IMR-90 (cell line): ENCODE measurements at regions not wholly inside any gene's neighbourhood (a gene's known extent, or its start where the extent isn't known, plus 50 kb on each side); places are given as distances from the start of the nearest gene placed in this dataset.

Experiments used
- ATAC-seq: fragments of 200-7000 bp; cut with Tn5 transposase; 2 replicates; pipeline ENCODE4 v1.9.1; 2020; ENCODE audit warnings: low read depth, mild to moderate bottlenecking, moderate library complexity
- BruUV-seq: library from RNA; stranded (reverse); fragments of 400-500 nt; replicated peaks from 2 replicates; lab custom pipeline; 2021; lab: Mats Ljungman, UMichigan
- CTCF ChIA-PET: fragments of 300-600 bp; formaldehyde crosslinking; extraction: SDS; loops from one replicate; lab custom pipeline; 2021; ENCODE audit warnings: antibody characterized with exemption; lab: Yijun Ruan, JAX
- POLR2A ChIA-PET: fragments of 300-600 bp; sonication (Branson Sonifier 250); formaldehyde crosslinking; loops from one replicate; lab custom pipeline; 2022; ENCODE audit warnings: antibody characterized with exemption; ENCODE audit not compliant: unreplicated experiment; lab: Charles Lee
- DNase-seq: peaks from one replicate; pipeline ENCODE4 v3.0.0; 2013
- H2AFZ ChIP-seq: replicated peaks from 2 replicates; pipeline ENCODE3; 2013; ENCODE audit warnings: low read length, mild to moderate bottlenecking; ENCODE audit not compliant: poor library complexity
- H2AK5ac ChIP-seq: 2 replicates; pipeline ENCODE4 v1.6.1; 2013; ENCODE audit warnings: low read depth, low read length, inconsistent platforms
- H2AK9ac ChIP-seq: replicated peaks from 2 replicates; pipeline ENCODE3; 2013; ENCODE audit warnings: mild to moderate bottlenecking, low read depth, low read length, moderate library complexity; ENCODE audit not compliant: poor library complexity
- H2BK120ac ChIP-seq: 2 replicates; pipeline ENCODE4 v1.6.1; 2013; ENCODE audit warnings: low read depth, low read length, inconsistent platforms
- H2BK15ac ChIP-seq: 3 replicates; pipeline ENCODE4 v1.6.1; 2013; ENCODE audit warnings: low read depth, low read length, inconsistent platforms
- H2BK20ac ChIP-seq: 2 replicates; pipeline ENCODE4 v1.6.1; 2013; ENCODE audit warnings: low read depth, mild to moderate bottlenecking, inconsistent platforms, low read length, moderate library complexity
- H2BK5ac ChIP-seq: 2 replicates; pipeline ENCODE4 v1.6.1; 2013; ENCODE audit warnings: mild to moderate bottlenecking, low read depth, low read length, inconsistent platforms; ENCODE audit not compliant: poor library complexity, severe bottlenecking
- H3K14ac ChIP-seq: replicated peaks from 2 replicates; pipeline ENCODE4 v1.6.1; 2013; ENCODE audit warnings: low read depth, low read length, inconsistent platforms
- H3K18ac ChIP-seq: 2 replicates; pipeline ENCODE4 v1.6.1; 2013; ENCODE audit warnings: low read depth, low read length, control low read depth
- H3K23ac ChIP-seq: 2 replicates; pipeline ENCODE4 v1.6.1; 2013; ENCODE audit warnings: low read depth, low read length, inconsistent platforms
- H3K27ac ChIP-seq: 2 replicates; pipeline ENCODE4 v1.5.1; 2013; ENCODE audit warnings: mild to moderate bottlenecking, control low read depth, low read length; ENCODE audit not compliant: insufficient read depth
- H3K27me3 ChIP-seq: 2 replicates; pipeline ENCODE4 v1.6.1; 2013; ENCODE audit warnings: low read length; ENCODE audit not compliant: control insufficient read depth, insufficient read depth
- H3K36me3 ChIP-seq: 2 replicates; pipeline ENCODE4 v1.6.1; 2013; ENCODE audit warnings: low read length, mixed read lengths; ENCODE audit not compliant: control insufficient read depth, insufficient read depth
- H3K4ac ChIP-seq: 2 replicates; pipeline ENCODE4 v1.6.1; 2013; ENCODE audit warnings: low read depth, low read length, inconsistent platforms
- H3K4me1 ChIP-seq: 2 replicates; pipeline ENCODE4 v1.6.1; 2013; ENCODE audit warnings: low read length, mixed read lengths; ENCODE audit not compliant: control insufficient read depth, insufficient read depth
- H3K4me2 ChIP-seq: 2 replicates; pipeline ENCODE4 v1.6.1; 2013; ENCODE audit warnings: low read depth, mild to moderate bottlenecking, control low read depth, low read length, moderate library complexity
- H3K4me3 ChIP-seq: 2 replicates; pipeline ENCODE4 v1.5.1; 2013; ENCODE audit warnings: low read depth, mild to moderate bottlenecking, control low read depth, low read length, moderate library complexity; ENCODE audit not compliant: insufficient read depth
- H3K56ac ChIP-seq: 2 replicates; pipeline ENCODE4 v1.6.1; 2013; ENCODE audit warnings: low read length, inconsistent platforms; ENCODE audit not compliant: insufficient read depth; ENCODE audit errors: extremely low read depth
- H3K79me1 ChIP-seq, 2 experiments: 2 replicates each; pipeline ENCODE4 v1.6.1; 2013; ENCODE audit warnings: low read length in 2 of 2, inconsistent platforms in 1 of 2, low read depth in 1 of 2
- H3K9ac ChIP-seq: 2 replicates; pipeline ENCODE4 v1.6.1; 2013; ENCODE audit warnings: low read depth, low read length, control low read depth
- H3K9me1 ChIP-seq: 2 replicates; pipeline ENCODE4 v1.6.1; 2013; ENCODE audit warnings: low read length, inconsistent platforms; ENCODE audit not compliant: insufficient read depth
- H3K9me3 ChIP-seq: 2 replicates; pipeline ENCODE4 v1.6.1; 2013; ENCODE audit warnings: low read length; ENCODE audit not compliant: control insufficient read depth, insufficient read depth
- H4K20me1 ChIP-seq: 2 replicates; pipeline ENCODE4 v1.6.1; 2013; ENCODE audit warnings: low read length, inconsistent platforms; ENCODE audit not compliant: insufficient read depth
- H4K5ac ChIP-seq: 2 replicates; pipeline ENCODE4 v1.6.1; 2013; ENCODE audit warnings: mild to moderate bottlenecking, low read depth, low read length, control low read depth
- H4K8ac ChIP-seq, 2 experiments: 2 replicates each; pipeline ENCODE4 v1.6.1; 2013; ENCODE audit warnings: low read depth in 2 of 2, low read length in 2 of 2, control low read depth in 1 of 2, inconsistent platforms in 1 of 2
- H4K91ac ChIP-seq: 2 replicates; pipeline ENCODE4 v1.6.1; 2013; ENCODE audit warnings: low read depth, low read length, inconsistent platforms; ENCODE audit not compliant: insufficient read depth
- MAFK ChIP-seq: IDR thresholded peaks from 2 replicates; pipeline ENCODE4 v1.6.1; 2012; ENCODE audit warnings: low read depth, low read length, improper control_type of control experiment
- MAZ ChIP-seq: IDR thresholded peaks from 2 replicates; pipeline ENCODE4 v1.6.1; 2012; ENCODE audit warnings: low read depth, mild to moderate bottlenecking, low read length, improper control_type of control experiment, moderate library complexity, borderline replicate concordance
- POLR2A ChIP-seq: IDR thresholded peaks from 2 replicates; pipeline ENCODE4 v1.6.1; 2012; ENCODE audit warnings: mild to moderate bottlenecking, low read depth, low read length
- RCOR1 ChIP-seq: IDR thresholded peaks from 2 replicates; pipeline ENCODE4 v1.6.1; 2012; ENCODE audit warnings: mild to moderate bottlenecking, low read length, improper control_type of control experiment; ENCODE audit not compliant: insufficient replicate concordance
- WGBS, 2 experiments: methylation state at CpG; one replicate each; pipeline versions ENCODE4 v1.1.5 to v1.1.7; 2013; ENCODE audit warnings: missing lambda C conversion rate in 2 of 2; ENCODE audit not compliant: insufficient read length in 1 of 2; ENCODE audit errors: extremely low coverage in 2 of 2; 5-methylcytosine and 5-hydroxymethylcytosine counted together
- dilution Hi-C: fragments of 300-500 bp; cut with HindIII; formaldehyde crosslinking; loops from one replicate; pipeline ENCODE4 v1.14.3; 2018; ENCODE audit warnings: low sequenced_read_pairs; ENCODE audit not compliant: unreplicated experiment
- in situ Hi-C: fragments of 300-500 bp; cut with MboI; formaldehyde crosslinking; loops from 3 replicates; pipeline ENCODE4 v1.14.3; 2019; ENCODE audit warnings: low sequenced_read_pairs, inconsistent platforms, mixed read lengths
- intact Hi-C: fragments of 100-400 bp; cut with micrococcal nuclease; formaldehyde crosslinking; loops from 2 replicates; pipeline ENCODE4 v1.10.0; 2022

DNA sequence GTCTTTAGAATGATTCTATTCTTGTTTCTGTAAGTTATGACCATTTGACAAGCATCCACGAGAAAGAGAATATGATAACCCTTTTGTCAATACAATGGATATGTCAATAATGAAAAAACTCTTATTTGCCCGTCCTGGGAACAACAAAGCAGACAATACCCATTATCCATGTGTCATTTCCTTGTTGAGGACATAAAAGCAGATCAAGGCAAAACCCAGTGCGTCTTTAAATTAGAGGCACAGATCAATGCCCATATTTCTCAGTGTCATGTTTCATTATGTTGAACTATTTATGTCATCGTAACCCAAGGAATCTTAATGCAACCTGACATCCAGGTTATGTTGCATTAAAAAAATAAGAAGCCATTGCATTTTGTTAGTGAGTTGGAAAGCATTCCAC, 365.0 kb upstream of the CELF4 start:
- BruUV-seq, result no TSS peak
- no peak overlapping the region for H3K23ac ChIP-seq
- H3K9ac ChIP-seq, result no peak overlapping the region
- H2AK5ac ChIP-seq, result no peak overlapping the region
- no peak overlapping the region for H3K56ac ChIP-seq
- POLR2A ChIA-PET, result no interaction called here
- H3K9me3 ChIP-seq, result peaks cover 5% of the 10 kb centered on the region; the same call in 1 of the 2 replicates
- WGBS, 2 experiments, result no CpG with 5 or more reads among the region's 4 CpGs
- H3K27me3 ChIP-seq, result no peaks in the 10 kb centered on the region
- H3K36me3 ChIP-seq, result no peaks in the 10 kb centered on the region
- no peak overlapping the region for H3K27ac ChIP-seq
- intact Hi-C loops, result no loop called here
- DNase-seq (no peak), ATAC-seq (no peak)
- H3K18ac ChIP-seq, result no peak overlapping the region
- no peak overlapping the region for H4K91ac ChIP-seq
- no peak overlapping the region for H3K4ac ChIP-seq
- H2AK9ac ChIP-seq, result no peak overlapping the region
- no peak overlapping the region for H4K5ac ChIP-seq
- H4K20me1 ChIP-seq, result no peaks in the 10 kb centered on the region
- H2BK15ac ChIP-seq, result no peak overlapping the region
- CTCF ChIA-PET, result no interaction called here
- dilution Hi-C loops, result no loop called here
- in situ Hi-C loops, result no loop called here
- no peaks in the 10 kb centered on the region for H3K9me1 ChIP-seq
- H3K4me2 ChIP-seq, result no peak overlapping the region
- no peak overlapping the region for H4K8ac ChIP-seq
- H2BK20ac ChIP-seq, result no peak overlapping the region
- H3K79me1 ChIP-seq, result no peaks in the 10 kb centered on the region
- H2AFZ ChIP-seq, result no peak overlapping the region
- no peak overlapping the region for H2BK5ac ChIP-seq
- TF ChIP-seq MAFK (no peak), MAZ (no peak), RCOR1 (no peak), POLR2A (no peak)
- H3K14ac ChIP-seq, result no peak overlapping the region
- H3K4me3 ChIP-seq, result no peak overlapping the region
- no peak overlapping the region for H2BK120ac ChIP-seq
- no peaks in the 10 kb centered on the region for H3K4me1 ChIP-seq
